NCI-H510A (cell line): ENCODE measurements at regions not wholly inside any gene's neighbourhood (a gene's known extent, or its start where the extent isn't known, plus 50 kb on each side); places are given as distances from the start of the nearest gene placed in this dataset.

Experiments used
- DNase-seq: peaks from one replicate; lab custom pipeline; 2025; lab: John Stamatoyannopoulos, UW

DNA sequence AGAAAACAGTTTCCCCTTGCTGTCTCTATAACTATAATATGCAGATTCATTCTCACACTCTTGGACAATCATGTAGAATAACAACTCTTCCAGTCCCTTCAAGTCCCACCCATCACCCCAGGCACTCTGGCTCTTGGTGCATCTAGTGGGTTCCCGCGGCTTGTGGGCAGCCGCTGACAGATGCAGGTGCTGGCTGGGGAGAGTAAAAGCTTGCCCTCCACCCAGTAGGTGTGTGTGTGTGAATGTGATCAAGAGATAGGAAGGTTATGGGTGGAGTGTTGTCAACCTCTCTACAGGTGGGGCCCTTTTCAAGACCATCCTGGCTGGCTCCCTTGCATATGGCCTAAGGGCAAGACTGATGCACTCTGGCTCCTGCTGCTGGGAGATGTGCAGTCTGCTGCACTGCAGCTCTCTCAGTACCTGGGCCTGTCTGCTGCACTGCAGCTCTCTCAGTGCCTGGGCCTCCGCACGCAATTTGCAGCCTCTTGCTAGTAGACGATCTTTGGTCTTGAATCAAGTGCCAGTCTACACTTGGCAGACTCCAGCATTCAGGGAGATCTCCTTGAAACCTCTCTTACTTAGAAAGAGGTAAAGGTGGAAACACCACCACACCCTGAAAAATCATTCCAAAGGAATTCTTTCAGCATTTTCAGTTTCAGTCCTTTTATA, 189.7 kb upstream of the GDNF start:
- DNase-seq = no peak

DNA sequence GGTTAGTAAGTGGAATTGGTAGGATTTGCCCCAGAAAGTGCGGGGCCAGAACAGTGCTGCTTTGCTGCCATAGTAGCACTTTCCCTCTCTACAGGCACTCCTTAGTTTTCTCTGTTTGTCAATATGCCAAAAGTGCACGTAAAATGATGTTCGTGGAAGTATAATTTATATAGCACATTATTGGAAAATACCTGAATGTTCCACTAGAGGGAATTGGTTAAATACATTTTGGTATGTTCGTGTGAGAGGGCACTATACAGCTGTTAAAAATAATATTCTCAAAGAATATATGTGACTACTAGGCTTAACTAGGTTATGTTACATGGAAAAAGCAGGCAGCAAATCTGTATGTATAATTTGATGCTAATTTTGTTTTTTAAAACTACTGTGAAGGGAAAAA, 184.0 kb upstream of the GDNF start:
- no peak for DNase-seq

DNA sequence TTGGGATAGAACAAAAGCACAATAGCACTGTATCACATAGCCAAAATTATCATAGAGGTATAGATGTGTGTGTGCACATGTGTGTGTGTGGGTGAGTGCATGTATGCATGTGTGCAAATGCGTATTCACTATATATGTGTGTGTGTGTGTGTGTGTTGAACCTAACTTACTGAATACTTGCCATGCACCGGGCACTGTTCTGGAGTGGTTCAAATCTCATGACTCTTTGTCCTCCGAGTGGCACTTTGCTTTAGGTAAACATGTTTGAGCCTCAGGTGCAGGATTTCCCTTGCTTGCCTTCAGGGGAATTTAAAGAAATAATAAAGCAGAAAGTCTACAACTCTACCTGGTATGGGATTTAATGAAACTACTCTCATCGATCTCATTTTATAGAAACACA, 183.5 kb upstream of the GDNF start:
- peak; percentile 48 for DNase-seq

DNA sequence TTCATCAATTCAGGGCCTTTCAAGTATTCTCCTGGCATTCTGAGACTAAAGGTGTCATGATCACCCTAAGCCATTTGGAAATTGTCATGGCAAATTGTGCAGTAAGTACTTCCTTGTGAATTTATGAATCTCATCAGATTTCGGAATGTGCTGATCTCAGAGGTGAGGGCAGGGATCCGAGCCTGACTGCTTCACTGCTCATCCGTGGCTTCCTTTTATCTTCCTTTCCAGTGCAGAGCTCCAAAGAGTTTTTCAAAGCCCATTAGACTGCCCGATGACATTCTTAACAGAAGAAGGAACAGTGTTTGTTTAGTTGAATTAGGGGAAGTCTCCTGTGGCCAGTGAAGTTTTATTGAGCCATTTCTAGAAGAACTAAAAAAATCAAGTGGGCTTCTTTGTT, 182.8 kb upstream of the GDNF start:
- DNase-seq = no peak

DNA sequence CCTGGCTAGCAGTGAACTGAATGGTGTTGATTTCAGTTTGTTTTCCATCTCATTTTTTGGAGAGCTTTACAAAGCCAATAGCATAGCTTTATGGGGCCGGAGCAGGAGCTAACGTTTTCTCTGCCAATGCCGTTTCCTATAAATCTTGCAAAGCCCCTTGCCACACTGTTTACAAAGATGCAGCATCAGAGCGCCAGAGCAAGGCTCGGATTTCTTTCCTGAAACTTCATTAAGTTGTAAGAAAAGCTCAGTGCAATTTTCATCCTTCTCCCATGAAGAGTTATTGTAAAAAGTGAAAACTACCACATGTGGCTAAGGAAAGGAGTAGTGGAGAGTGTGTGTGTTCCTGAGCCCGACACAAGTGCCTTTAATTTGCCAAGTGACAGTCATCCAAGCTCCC, 178.2 kb upstream of the GDNF start:
- DNase-seq = no peak

DNA sequence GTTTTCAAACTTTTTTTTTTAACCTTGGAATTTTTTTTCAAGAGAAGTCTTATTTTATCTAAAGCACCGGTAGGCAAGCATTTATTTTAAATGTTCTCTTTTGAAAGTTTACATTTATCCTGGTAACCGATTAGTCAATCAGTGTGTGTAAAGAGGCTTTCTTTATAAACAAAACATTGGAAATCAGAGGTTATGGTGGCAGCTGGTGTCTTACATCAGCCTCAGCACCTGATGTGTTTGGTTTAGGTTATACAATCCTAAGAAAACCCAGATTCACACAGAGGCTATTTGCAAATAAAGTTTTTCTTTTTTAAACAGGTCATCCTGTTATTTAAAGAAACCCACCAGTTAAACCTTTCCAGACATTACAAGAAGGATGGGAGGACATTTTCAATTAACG, 173.3 kb upstream of the GDNF start:
- DNase-seq = no peak

DNA sequence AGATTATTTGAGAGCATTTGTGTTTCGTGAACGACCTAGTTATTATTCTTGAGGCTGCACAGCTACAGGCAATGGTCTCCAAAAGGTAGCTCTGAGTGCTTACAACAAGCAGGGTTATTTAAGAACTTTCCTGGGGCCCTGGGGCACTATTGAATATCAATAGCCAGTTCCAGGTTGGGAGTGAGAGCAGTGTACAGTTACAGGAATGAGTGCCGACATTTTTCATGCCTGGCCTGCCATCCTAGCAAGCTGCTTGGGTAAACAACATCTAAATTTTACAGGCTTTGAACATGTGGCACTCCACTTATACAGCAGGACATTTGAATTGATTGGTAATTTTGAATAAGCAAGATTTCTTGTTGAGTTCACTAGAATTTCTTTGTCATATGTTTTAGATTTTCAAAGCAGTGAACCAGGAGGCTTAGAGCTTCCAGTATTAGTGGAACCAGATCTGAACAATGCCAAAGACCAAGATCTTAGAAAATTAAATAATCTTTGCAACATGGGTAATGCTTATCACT, 171.9 kb upstream of the GDNF start:
- DNase-seq = peak; percentile 42

DNA sequence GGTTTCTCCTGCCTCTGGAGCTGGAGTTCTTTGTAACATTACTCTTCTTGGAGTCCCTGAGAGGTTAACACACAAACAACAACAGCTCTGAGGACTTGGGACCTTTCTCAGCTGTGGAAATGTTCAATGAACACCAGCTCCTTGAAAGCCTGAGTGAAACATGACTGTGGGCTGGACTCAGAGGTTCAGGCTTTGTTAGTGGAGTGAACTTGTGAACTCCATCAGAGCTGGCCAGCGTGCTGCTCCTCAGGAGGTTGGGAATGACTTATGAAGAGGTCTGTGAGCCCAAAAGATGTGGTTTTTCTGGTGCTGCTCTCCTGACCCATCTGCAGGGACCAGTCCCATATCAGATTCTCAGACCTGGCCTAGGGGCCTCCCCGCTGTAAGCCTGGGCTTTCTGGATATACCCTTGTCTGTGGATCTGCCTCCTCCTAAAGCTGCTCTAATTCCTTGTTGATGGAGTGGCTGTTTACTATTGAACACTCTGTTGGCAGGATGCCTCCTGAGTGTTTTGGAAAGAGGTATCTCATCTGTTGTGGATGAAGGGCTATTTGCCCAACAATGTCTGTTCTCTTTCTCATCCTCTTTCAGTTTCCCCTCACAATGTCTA, 170.0 kb upstream of the GDNF start:
- peak; percentile 21 for DNase-seq

DNA sequence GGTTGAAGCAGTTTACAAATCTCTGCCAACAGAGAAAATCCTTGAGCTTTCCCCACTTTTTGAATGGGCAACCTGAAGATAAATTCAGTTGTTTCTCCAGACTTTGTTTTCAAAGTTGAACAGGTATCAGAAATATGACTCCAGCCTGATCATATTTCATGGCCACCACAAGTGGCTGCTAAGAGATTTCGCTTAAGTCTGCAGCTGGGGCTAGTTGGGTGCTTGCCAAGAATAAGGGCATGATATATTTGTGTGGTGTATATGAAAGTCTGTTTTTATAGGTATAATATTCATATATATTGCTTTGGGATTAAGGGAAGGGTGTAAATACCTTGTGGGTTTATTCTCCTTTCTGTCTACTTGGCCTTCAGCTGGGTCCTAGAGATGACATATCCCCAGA, 168.4 kb upstream of the GDNF start:
- DNase-seq = peak; percentile 91

DNA sequence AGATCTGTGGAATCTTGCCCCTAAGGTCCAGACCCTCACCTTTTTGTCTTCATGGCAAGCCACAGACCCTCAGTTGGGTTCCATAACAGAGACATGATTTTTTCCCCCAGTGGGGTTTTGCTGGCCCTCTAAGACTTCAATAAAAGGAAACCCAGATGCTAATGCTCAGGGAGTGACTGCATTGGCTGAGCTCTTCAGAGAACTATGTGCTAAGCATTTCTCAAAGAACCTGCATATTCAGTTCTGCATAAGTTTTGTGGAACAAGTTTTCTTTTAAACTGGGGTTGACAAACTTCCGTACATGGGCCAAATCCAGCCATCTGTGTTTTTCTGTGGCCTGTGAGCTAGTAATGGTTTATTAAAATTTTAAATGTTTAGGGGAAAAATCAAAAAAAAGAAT, 159.8 kb upstream of the GDNF start:
- no peak for DNase-seq

DNA sequence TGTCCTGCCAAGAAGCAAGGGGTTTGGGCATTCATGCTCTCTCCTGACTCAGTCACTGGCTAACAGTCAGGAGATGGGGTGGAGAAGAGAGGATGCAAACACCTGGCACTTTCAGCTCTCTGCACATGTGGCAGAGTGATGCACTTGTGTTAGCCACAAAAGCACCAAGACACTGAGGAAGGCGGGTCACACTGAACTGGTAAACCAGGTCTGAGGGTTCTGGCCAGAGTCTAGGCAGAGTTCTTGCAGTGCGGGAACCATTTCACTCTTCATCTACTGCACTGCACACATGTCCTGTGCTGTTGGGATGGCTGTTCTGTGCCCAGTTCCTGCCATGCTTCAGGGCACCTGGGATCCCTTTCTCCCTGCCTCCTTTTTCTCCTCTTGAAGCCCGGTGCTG, 157.1 kb upstream of the GDNF start:
- no peak for DNase-seq

DNA sequence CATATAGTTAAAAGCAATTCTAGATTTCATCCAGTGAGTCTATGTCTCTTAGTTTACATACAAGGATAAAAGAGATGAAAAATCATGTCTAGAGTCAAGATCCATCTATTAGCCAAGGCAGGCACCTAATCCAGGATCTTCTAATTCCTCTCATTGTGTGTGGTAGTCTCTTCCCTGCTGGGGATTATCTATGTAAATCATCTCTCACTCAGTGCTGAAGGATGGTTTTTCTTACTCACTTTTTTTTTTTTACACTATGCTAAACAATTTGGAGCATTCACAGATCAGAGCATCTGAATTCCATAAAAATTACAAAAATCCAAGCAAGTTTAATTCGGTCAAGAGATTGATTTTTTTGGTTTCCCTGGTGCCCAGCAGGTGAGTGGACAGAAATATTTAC, 154.9 kb upstream of the GDNF start:
- DNase-seq = no peak

DNA sequence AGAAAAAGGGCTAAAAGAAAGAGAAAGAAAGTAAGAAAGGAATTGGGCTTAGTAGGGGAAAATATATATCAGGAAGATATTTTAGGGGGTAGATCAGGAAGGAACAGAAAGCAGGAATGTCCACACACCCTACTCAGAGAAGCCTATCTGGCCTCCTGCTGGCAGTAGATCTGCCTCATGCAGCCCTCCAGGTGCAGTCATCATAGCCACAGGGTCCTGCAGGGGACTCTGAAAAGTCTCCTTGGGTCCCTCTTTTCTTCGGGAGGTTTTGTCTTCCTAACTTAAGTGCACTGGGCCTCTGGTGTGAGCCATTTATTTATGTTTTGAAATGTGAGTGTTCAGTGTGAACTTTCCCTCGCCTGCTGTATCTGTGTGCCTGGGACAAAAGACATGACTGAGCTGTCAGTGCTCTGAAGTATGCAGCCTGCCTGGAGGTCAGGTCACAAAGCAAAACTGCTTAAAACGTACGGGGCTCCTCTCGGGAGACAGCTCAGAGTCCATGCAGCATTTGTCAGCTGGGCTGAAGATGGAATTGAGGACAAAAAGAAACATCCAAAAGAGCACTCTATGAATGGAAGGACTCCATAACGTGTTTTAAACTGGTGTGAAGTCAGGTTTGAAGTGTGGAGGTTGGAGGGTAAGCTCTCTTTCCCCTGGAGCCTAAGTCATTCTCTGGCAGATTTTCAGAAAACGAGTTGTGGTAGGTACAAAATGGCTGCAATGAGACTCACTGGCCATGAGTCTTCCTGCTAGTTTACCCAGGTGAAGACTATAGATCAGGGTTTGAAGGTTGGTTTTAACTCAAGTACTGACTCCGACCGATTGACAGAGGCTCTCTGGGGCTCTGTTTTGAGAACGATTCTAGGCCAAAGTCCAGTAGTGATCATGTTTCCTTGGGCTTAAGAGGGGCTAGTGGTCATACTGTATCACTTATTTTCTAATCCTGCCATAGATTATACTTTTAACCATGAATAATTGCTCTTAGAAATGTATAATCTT, 151.8 kb upstream of the GDNF start:
- DNase-seq = no peak

DNA sequence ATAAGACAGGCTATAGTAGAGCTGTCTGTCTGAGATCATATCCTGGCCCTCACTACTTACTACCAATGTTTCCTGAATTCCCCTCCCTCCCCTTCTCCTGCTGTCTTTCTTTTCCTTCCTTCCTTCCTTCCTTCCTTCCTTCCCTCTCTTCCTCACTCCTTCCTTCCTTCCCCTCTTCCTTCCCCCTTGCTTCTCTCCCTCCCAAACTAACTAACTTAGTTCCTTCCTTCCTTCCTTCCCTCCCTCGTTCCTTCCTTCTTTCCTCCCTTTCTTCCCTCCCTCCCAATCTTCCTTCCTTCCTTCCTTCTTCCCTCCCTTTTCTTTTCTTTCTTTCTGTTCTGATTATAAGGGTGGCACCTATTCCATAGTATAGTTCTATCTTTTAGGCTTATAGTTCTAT, 150.0 kb upstream of the GDNF start:
- DNase-seq = no peak

DNA sequence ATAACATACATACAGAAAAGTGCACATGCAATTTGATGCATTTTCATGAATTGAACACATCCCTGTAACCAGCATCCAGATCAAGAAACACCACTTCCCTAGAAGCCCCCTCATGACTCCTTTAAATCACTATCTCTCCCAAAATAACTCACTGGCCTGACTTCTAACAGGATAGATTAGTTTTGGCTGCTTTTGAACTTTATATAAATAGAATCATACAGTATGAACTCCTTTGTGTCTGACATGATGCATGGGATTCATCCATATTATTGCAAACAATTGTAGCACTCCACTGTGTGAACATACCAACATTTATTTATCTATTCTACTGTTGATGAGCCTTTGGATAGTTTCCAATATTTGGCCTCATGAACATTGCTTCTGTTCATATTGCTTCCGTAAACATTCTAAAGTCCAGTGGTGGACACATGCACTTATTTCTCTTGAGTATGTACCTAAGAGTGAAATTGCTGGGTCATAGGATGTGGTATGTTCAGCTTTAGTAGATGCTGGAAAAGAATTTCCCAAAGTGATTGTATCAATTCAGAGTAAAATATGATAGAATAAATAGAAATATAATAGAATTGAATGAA, 148.7 kb upstream of the GDNF start:
- DNase-seq = no peak

DNA sequence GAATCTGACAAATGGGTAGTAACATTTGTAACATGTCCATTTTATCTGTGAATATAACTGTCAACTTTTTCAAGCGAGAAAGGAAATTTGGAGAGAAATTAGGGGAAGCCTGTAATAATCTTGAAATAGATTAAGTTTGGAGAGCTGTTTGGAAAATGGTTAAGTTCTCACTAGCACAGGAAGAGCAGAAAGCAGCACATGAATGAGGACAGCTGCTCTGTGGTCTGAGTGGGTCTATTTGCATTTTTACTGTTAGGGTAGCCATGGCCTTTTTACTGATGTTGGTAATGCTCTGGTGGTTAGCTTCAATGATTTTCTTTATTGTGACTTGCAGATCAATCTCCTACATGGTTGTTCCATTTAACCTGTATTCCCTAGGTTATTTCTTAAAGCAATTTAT, 144.5 kb upstream of the GDNF start:
- no peak for DNase-seq

DNA sequence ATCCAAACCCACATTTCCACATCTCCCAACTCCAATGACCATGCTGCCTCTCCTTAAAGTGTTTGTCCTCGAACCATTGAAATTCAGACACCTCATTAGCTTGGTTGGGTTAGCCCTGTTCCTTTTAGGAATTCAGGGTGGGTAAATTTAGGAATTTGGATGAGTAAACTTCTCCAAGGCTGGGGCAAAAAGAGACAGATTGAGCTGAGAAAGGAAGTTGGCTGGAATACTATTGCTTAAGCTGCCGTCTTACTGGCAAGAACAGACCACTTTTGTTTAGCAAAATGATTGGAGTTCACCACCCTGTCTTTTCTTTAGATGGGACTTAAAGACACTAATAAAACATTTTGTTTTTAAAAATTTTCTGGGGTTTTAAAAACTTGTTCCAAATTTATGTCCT, 143.6 kb upstream of the GDNF start:
- DNase-seq = no peak

DNA sequence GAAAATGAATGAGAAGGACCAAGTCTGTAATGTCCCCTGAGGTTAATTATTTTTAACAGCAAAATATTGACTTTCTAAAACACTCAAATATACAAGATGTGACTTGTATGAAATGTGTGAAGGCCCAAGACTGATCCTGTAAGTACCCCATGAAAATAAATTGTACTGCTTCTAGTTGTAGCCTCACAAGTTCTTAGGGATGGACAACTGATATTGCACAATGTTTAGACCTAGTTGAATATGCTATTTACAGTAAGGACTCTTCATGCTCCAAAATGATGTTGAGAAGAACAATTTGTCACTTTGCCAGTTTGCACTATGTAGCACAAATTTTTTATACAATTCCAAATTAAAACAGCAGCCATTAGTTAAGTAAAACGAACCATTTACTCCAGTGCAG, 139.7 kb upstream of the GDNF start:
- no peak for DNase-seq

DNA sequence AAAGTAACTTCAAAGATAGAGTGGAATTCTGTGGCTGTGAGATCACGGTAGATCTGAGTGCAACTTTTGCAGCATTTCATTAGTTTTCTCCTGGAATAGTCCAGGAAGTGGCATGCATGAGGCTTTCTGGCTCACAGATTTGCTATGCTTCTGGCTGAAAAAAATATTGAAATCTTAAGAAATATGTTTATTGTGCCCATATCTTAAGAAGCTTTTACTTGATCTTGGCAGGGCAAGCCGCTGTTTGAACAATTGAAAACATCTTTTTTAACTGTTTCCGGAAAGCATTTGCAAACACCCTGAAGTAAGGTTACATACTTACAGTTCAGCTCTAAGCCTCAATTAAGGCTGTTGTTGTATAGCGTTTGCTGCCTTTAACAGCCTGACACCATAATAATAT, 135.7 kb upstream of the GDNF start:
- no peak for DNase-seq

DNA sequence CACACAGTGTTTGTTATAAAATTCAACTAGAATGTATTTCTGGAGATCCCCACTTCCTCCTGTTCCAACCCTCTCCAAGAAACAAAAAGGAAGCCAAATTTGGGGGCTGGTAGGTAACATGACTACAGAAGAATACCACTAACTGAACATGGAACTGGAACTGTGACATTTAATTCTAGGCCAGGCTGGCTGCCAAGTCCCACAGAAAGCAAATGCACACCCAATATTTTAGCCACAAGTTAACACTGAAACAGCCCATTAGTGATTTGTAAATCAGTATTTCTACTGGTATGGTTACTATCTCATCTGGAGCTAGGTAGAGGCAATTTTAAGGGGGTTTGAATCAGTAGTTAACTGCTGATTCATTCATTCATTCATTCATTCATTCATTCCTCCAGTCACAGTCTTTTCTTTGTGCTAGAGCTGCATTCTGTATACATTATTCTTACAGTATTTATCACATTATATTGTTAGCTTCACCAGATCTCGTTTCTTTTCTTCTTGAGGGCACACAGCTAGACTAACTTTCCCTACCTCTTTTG, 131.7 kb upstream of the GDNF start:
- no peak for DNase-seq

DNA sequence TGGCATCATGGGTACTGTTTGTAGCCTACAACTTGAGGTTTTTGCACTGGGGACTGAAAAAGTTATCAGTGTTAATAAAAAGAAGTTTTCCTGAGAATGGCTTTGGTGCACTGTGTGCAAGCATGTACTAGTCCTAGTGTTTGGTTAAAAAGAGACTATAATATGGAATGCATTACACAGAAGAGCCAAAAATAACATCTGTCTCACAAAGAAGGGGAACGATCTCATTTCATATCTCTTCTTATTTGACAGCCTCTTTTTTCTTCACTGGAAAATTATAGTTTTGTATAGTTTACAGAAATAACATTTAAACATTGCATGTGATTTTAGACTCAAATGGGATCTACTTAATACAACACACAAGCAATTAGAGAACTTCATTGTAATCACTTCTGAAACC, 127.0 kb upstream of the GDNF start:
- no peak for DNase-seq

DNA sequence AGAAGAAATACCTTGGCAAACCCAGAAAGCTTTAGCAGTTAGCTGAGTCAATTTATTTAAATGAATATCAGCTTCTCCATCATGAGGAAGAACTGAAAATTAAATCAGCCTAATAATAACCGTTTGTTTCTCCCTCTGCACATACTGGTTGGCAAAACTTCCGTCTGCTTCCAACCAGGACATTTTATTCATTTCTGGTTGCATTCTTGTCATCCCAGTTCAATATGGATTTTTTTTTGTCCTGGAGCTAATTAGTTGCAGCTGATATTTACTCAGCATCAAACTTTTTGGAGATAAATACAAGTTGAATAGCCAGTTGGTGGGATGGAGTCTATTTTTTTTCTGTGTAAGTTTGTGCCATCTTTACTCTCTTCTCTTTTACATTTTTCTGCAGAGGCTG, 126.5 kb upstream of the GDNF start:
- no peak for DNase-seq
